NCI-H526 treated with DMSO at 0.1 percent for 48 hours (cell line): ENCODE measurements at regions not wholly inside any gene's neighbourhood (a gene's known extent, or its start where the extent isn't known, plus 50 kb on each side); places are given as distances from the start of the nearest gene placed in this dataset.

Experiments used
- DNase-seq: peaks from one replicate; lab custom pipeline; 2025; lab: John Stamatoyannopoulos, UW

- no peak for DNase-seq
Measured at GRCh38 chr19:31658993-31659896, 310.0 kb upstream of the TSHZ3 start.

- no peak for DNase-seq
Measured at GRCh38 chr19:31659897-31660210, 310.6 kb upstream of the TSHZ3 start.

GRCh38 chr19:31664096-31664495 is 314.9 kb upstream of the TSHZ3 start:
- DNase-seq, result no peak

- no peak for DNase-seq
Measured at GRCh38 chr19:31664997-31665396, 315.8 kb upstream of the TSHZ3 start.

- DNase-seq, result no peak
Measured at GRCh38 chr19:31666126-31666525, 316.9 kb upstream of the TSHZ3 start.

DNA sequence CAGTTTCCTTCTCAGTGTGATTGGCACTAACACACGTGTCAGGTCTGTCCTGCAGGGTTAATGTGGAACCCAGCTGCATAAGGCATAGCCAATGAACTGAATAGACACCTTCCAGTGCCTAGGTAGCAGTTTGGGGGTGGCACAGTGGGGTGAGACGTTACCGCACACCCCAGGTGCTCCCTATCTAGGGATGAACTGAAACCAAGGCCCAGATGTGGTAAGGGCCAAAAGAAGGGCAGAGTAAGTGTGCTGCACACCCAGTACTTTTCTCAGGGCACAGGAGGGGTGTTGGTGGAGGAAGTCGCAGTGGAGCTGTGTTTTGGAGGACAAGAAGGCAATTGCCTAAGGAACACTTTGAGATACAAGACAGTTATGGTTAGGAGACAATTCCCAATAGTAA is 317.9 kb upstream of the TSHZ3 start:
- DNase-seq, result no peak

GRCh38 chr19:31668921-31669320 is 319.7 kb upstream of the TSHZ3 start:
- no peak for DNase-seq

GRCh38 chr19:31670931-31671330 is 321.7 kb upstream of the TSHZ3 start:
- no peak for DNase-seq

DNA sequence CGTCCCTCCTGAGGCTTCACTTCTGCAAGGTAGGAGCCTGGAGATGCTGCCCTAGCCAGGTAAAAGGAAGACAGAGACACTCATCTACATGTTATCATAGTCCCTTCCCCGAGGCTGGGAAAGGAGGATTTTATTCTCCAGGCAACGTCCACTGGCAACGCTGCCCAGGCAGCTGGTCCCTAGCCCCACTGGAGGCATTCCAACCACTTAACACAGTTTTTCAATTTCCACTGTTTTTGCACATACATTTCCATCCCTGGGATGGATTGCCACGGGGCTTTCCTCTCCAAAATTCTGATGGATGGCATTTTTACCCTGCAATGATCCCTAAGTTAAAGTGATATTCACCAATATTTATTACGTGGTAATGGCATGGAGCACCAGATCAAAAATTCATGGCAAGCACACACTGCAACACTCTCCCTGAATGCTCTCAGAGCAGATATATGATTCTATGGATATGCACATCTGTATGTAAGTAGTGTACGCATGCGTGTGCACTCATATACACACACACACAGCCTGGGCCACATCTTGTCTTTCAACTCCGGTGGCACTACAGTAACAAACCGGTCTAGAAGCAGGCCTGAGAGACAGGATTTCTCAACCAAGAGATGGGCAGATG is 322.3 kb upstream of the TSHZ3 start:
- DNase-seq, result no peak

GRCh38 chr19:31674503-31675192 is 325.4 kb upstream of the TSHZ3 start:
- no peak for DNase-seq

DNA sequence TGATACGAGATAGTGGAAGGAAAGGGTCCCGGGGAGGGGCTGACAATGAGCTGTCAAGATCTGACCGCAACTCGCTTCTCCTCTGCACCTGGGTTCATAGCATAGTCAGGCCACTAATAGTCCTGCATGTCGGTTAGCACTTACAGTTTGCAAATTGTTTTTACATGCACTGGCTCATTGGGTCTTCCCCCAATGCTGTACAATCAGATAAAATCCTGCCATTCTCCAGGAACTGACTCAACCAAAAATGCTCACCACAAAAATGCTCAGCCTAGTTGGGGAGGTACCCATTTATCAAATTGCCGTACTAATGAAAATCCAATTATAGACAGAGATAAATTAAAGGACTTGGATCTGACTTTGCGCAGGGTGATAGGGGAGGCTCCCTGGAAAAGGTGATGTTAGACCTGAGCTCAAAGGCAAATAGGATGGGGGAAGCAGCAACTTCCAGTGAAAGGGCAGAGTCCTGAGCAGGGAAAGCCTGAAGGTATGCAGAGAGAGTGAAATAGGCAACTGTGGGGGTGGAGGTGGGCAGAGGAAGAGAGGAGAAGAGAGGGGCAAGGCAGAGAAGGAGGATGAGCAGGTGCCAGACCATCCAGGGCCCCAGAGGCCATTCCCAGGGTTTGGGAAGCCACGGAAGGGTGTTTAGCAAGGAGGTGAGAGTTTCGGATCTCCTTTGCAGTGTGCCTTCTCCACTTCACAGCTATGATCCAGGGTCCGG is 326.1 kb upstream of the TSHZ3 start:
- no peak for DNase-seq

GRCh38 chr19:31676271-31677004 is 327.2 kb upstream of the TSHZ3 start:
- DNase-seq, result no peak

GRCh38 chr19:31678421-31678820 is 329.2 kb upstream of the TSHZ3 start:
- no peak for DNase-seq

- DNase-seq, result no peak
Measured at GRCh38 chr19:31681121-31681520, 331.9 kb upstream of the TSHZ3 start.

DNA sequence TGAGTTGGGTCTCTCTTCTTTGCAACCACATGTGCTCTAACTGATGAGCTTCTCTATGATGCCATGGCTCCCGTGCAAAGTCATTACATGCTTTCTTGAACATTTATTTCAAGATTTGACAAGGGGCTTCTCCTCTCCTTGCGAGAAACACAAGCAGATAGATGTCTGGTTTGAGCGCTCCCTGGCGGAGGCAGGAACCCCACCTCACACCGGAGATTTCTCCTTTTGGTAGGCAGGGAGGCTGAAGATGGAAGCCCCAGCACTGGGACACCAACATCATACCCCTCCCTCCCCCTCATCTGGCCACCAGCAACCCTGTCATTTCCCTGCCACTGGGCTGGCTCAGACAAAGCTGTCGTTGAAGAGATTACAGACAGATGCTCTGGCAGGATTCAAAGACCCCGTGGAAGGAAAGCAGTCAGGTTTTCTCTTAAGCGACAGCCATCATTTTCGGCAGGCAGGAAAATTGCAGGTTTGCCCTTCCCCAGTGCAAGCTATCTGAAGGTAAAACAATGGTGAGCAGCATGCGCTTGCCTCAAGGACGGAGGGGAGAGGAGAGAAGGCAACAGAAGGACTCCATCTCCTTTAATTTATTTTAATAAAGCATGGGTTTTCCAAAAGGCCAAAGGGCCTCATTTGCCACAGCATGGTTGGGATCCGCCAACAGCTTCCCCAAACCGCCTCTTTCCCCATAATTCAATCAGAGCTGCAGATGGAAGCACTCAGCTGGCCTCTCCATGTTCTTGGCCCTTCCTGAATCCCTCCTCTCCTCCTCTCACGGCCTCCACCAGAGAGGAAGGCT is 344.1 kb upstream of the TSHZ3 start:
- DNase-seq, result no peak

DNA sequence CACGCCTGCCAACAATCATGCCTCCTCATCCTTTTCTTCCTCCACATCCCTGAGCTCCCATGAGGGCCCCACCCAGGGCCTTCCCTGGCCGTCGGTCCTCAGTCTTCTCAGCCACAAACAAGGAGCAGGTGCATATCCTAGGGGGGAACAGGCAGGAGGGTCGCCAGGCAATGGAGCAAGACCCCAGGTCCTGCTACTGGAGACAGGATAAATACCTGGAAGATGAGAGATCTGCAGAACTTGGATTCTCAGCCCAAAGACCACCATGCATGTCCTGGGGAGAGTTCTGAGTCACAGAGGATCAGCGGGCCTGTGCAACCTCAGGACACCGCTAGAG is 344.7 kb upstream of the TSHZ3 start:
- DNase-seq, result no peak

GRCh38 chr19:31694761-31695160 is 345.5 kb upstream of the TSHZ3 start:
- DNase-seq, result no peak

- no peak for DNase-seq
Measured at GRCh38 chr19:31699421-31699820, 350.2 kb upstream of the TSHZ3 start.

- no peak for DNase-seq
Measured at GRCh38 chr19:31701146-31701545, 351.9 kb upstream of the TSHZ3 start.

GRCh38 chr19:31705656-31706055 is 356.4 kb upstream of the TSHZ3 start:
- no peak for DNase-seq

DNA sequence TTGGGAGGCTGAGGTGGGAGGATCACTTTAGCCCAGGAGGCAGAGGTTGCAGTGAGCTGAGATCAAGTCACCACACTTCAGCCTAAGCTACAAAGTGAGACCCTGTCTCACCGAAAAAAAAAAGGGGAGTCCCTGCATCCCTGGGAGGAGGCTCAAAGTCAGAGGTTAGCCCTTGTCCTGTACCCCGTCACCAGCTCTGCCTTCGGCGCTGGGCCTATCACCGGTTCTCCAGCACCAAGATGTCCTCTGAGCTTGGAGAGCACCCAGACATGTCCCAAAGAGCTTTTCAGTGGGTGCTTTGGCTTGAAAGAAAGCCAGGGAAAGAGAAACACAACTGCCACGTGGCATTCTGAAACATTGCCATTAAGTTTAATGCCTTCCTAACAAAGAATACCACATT is 356.9 kb upstream of the TSHZ3 start:
- DNase-seq, result no peak
